H9 (cell line): ENCODE measurements at regions not wholly inside any gene's neighbourhood (a gene's known extent, or its start where the extent isn't known, plus 50 kb on each side); places are given as distances from the start of the nearest gene placed in this dataset.

Source experiments
- DNase-seq: peaks from one replicate; pipeline ENCODE4 v3.0.0-alpha.2; 2017
- H2AFZ ChIP-seq: one replicate; pipeline ENCODE4 v1.6.1; 2013; ENCODE audit warnings: mild to moderate bottlenecking, low read length, control low read depth, moderate library complexity
- H2AK5ac ChIP-seq: 2 replicates; pipeline ENCODE4 v1.6.1; 2013; ENCODE audit warnings: low read length, control low read depth, mixed read lengths; ENCODE audit not compliant: insufficient read length
- H2BK120ac ChIP-seq: one replicate; pipeline ENCODE4 v1.6.1; 2013; ENCODE audit warnings: low read depth, mild to moderate bottlenecking, low read length, control low read depth, inconsistent platforms; ENCODE audit not compliant: poor library complexity, severe bottlenecking
- H2BK12ac ChIP-seq: 2 replicates; pipeline ENCODE4 v1.6.1; 2013; ENCODE audit warnings: low read length, control low read depth, mixed read lengths, low read depth; ENCODE audit not compliant: insufficient read length
- H2BK15ac ChIP-seq: 2 replicates; pipeline ENCODE4 v1.6.1; 2013; ENCODE audit warnings: low read depth, low read length, control low read depth
- H2BK20ac ChIP-seq: one replicate; pipeline ENCODE4 v1.6.1; 2013; ENCODE audit warnings: low read depth, mild to moderate bottlenecking, low read length, control low read depth, inconsistent platforms; ENCODE audit not compliant: poor library complexity, severe bottlenecking
- H2BK5ac ChIP-seq: 2 replicates; pipeline ENCODE4 v1.6.1; 2013; ENCODE audit warnings: low read length, control low read depth, mixed read lengths; ENCODE audit not compliant: insufficient read length
- H3K14ac ChIP-seq: 2 replicates; pipeline ENCODE4 v1.6.1; 2013; ENCODE audit warnings: low read length, control low read depth; ENCODE audit not compliant: insufficient read depth
- H3K18ac ChIP-seq: 2 replicates; pipeline ENCODE4 v1.6.1; 2013; ENCODE audit warnings: low read depth, mild to moderate bottlenecking, mixed read lengths, low read length, control low read depth; ENCODE audit not compliant: insufficient read length
- H3K23ac ChIP-seq: 2 replicates; pipeline ENCODE4 v1.6.1; 2013; ENCODE audit warnings: low read length, control low read depth, mixed read lengths, low read depth; ENCODE audit not compliant: insufficient read length
- H3K23me2 ChIP-seq: 2 replicates; pipeline ENCODE4 v1.6.1; 2013; ENCODE audit warnings: low read depth, mild to moderate bottlenecking, mixed read lengths, low read length, control low read depth; ENCODE audit not compliant: insufficient read length, poor library complexity, severe bottlenecking
- H3K27ac ChIP-seq: 2 replicates; pipeline ENCODE4 v1.5.1; 2013; ENCODE audit warnings: low read length, control low read depth, mixed read lengths, low read depth; ENCODE audit not compliant: insufficient read length
- H3K27me3 ChIP-seq: 2 replicates; pipeline ENCODE4 v1.6.1; 2013; ENCODE audit warnings: low read length, control low read depth, inconsistent platforms; ENCODE audit not compliant: insufficient read depth
- H3K4ac ChIP-seq: 2 replicates; pipeline ENCODE4 v1.6.1; 2013; ENCODE audit warnings: low read depth, mild to moderate bottlenecking, control low read depth, inconsistent platforms, low read length, moderate library complexity
- H3K4me1 ChIP-seq: 2 replicates; pipeline ENCODE4 v1.6.1; 2013; ENCODE audit warnings: low read length, control low read depth, inconsistent platforms; ENCODE audit not compliant: insufficient read depth
- H3K4me2 ChIP-seq: 2 replicates; pipeline ENCODE4 v1.6.1; 2013; ENCODE audit warnings: low read length, control low read depth, mixed read lengths; ENCODE audit not compliant: insufficient read length, insufficient read depth
- H3K56ac ChIP-seq: 2 replicates; pipeline ENCODE4 v1.6.1; 2013; ENCODE audit warnings: low read depth, mild to moderate bottlenecking, mixed read lengths, low read length, control low read depth; ENCODE audit not compliant: insufficient read length
- H3K79me1 ChIP-seq: 2 replicates; pipeline ENCODE4 v1.6.1; 2013; ENCODE audit warnings: low read depth, mild to moderate bottlenecking, moderate library complexity, low read length, control low read depth, inconsistent platforms; ENCODE audit not compliant: insufficient read depth, poor library complexity, severe bottlenecking
- H3K79me2 ChIP-seq: 2 replicates; pipeline ENCODE4 v1.6.1; 2013; ENCODE audit warnings: low read length, control low read depth, inconsistent platforms; ENCODE audit not compliant: insufficient read depth
- H3K9ac ChIP-seq: 2 replicates; pipeline ENCODE4 v1.6.1; 2013; ENCODE audit warnings: low read length, control low read depth, mixed read lengths; ENCODE audit not compliant: insufficient read length; ENCODE audit errors: extremely low read depth
- H3K9me3 ChIP-seq: one replicate; pipeline ENCODE4 v1.6.1; 2013; ENCODE audit warnings: low read depth, low read length, inconsistent platforms; ENCODE audit not compliant: control insufficient read depth
- H3T11ph ChIP-seq: one replicate; pipeline ENCODE4 v1.6.1; 2013; ENCODE audit warnings: mild to moderate bottlenecking, low read length, control low read depth, inconsistent platforms
- H4K20me1 ChIP-seq: one replicate; pipeline ENCODE4 v1.6.1; 2013; ENCODE audit not compliant: control insufficient read depth, insufficient read length, insufficient read depth
- H4K5ac ChIP-seq: 2 replicates; pipeline ENCODE4 v1.6.1; 2013; ENCODE audit warnings: low read depth, mild to moderate bottlenecking, mixed read lengths, low read length, control low read depth; ENCODE audit not compliant: insufficient read length
- H4K8ac ChIP-seq: replicated peaks from 2 replicates; pipeline ENCODE4 v1.6.1; 2013; ENCODE audit warnings: low read length, control low read depth, mixed read lengths, low read depth; ENCODE audit not compliant: insufficient read length
- H4K91ac ChIP-seq: 2 replicates; pipeline ENCODE4 v1.6.1; 2013; ENCODE audit warnings: low read depth, mild to moderate bottlenecking, moderate library complexity, mixed read lengths, low read length, control low read depth; ENCODE audit not compliant: insufficient read length
- H3K27ac Mint-ChIP-seq, 3 experiments: 2 replicates in 2 of 3; 3 replicates in 1 of 3; pipeline ENCODE4 v1.8.0; 2020 to 2021; ENCODE audit warnings: mixed read lengths in 3 of 3, mild to moderate bottlenecking in 1 of 3, moderate library complexity in 1 of 3
- H3K27me3 Mint-ChIP-seq: 2 replicates; pipeline ENCODE4 v1.8.0; 2021; ENCODE audit warnings: low read depth, mild to moderate bottlenecking, moderate library complexity, mixed read lengths
- H3K36me3 Mint-ChIP-seq, 3 experiments: 2 replicates in 2 of 3; 3 replicates in 1 of 3; pipeline ENCODE4 v1.8.0; 2020 to 2021; ENCODE audit warnings: low read depth in 3 of 3, mixed read lengths in 3 of 3; ENCODE audit not compliant: insufficient read depth in 1 of 3
- H3K4me1 Mint-ChIP-seq, 2 experiments: 2 replicates each; pipeline ENCODE4 v1.8.0; 2020; ENCODE audit warnings: mixed read lengths in 2 of 2
- H3K4me3 Mint-ChIP-seq, 2 experiments: 2 replicates in 1 of 2; 3 replicates in 1 of 2; pipeline ENCODE4 v1.8.0; 2020 to 2021; ENCODE audit warnings: mild to moderate bottlenecking in 2 of 2, mixed read lengths in 2 of 2, moderate library complexity in 1 of 2
- H3K9me3 Mint-ChIP-seq, 2 experiments: 2 replicates in 1 of 2; 3 replicates in 1 of 2; pipeline ENCODE4 v1.8.0; 2020; ENCODE audit warnings: mild to moderate bottlenecking in 2 of 2, mixed read lengths in 2 of 2, moderate library complexity in 1 of 2
- WGBS: extraction: QIAGEN DNeasy Blood & Tissue Kit; methylation state at CpG from one replicate; pipeline ENCODE4 v1.1.7; 2013; ENCODE audit warnings: missing lambda C conversion rate, low lambda C conversion rate, mixed read lengths; ENCODE audit not compliant: insufficient read length; ENCODE audit errors: extremely low coverage; 5-methylcytosine and 5-hydroxymethylcytosine counted together
- TF ChIP-seq, protein P1 (sequence below): fragments of 200-600 bp; sonication (generic); conservative IDR thresholded peaks from 3 replicates; pipeline ENCODE4 v1.8.0; 2021; ENCODE audit warnings: antibody characterized with exemption, mild to moderate bottlenecking

DNA sequence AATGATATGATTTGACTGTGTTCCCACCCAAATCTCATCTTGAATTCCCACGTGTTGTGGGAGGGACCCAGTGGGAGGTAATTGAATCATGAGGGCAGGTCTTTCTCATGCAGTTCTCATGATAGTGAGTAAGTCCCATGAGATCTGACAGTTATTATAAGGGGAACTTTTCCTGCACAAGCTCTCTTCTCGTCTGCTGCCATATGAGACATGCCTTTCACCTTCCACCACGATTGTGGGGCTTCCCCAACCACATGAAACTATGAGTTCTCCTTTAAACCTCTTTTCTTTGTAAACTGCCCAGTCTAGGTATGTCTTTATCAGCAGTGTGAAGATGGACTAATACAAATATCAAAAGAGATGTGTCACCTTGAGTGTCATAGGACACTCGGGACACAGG is 502.7 kb upstream of the PODXL start:
- H2AFZ ChIP-seq: no peak overlapping the region
- no peaks in the 10 kb centered on the region for H3K4me1 ChIP-seq
- H2BK12ac ChIP-seq: no peak overlapping the region
- peaks cover 10 to 13% of the 10 kb centered on the region in 2 experiments; a peak in 4 of 5 replicates for H3K9me3 Mint-ChIP-seq
- no peaks in the 10 kb centered on the region for H3K27me3 ChIP-seq
- no peak overlapping the region for H3K27ac ChIP-seq
- no peak overlapping the region for H2BK15ac ChIP-seq
- H3K4ac ChIP-seq: no peak overlapping the region
- no peak overlapping the region for H2AK5ac ChIP-seq
- H3K23me2 ChIP-seq: no peaks in the 10 kb centered on the region
- no peak overlapping the region for H3K23ac ChIP-seq
- H3K9ac ChIP-seq: no peak overlapping the region
- H3K4me1 Mint-ChIP-seq: no peaks in the 10 kb centered on the region
- H3K27me3 Mint-ChIP-seq: peaks cover 1% of the 10 kb centered on the region; the same call in 1 of the 2 replicates
- no peaks in the 10 kb centered on the region for H3K79me1 ChIP-seq
- no peak for DNase-seq
- no peak overlapping the region for H3K4me3 Mint-ChIP-seq
- WGBS: no CpG with 5 or more reads among the region's 4 CpGs
- peaks cover 0 to 16% (median 5%) of the 10 kb centered on the region in 3 experiments; a peak in 4 of 7 replicates for H3K36me3 Mint-ChIP-seq
- TF ChIP-seq, protein P1, sequence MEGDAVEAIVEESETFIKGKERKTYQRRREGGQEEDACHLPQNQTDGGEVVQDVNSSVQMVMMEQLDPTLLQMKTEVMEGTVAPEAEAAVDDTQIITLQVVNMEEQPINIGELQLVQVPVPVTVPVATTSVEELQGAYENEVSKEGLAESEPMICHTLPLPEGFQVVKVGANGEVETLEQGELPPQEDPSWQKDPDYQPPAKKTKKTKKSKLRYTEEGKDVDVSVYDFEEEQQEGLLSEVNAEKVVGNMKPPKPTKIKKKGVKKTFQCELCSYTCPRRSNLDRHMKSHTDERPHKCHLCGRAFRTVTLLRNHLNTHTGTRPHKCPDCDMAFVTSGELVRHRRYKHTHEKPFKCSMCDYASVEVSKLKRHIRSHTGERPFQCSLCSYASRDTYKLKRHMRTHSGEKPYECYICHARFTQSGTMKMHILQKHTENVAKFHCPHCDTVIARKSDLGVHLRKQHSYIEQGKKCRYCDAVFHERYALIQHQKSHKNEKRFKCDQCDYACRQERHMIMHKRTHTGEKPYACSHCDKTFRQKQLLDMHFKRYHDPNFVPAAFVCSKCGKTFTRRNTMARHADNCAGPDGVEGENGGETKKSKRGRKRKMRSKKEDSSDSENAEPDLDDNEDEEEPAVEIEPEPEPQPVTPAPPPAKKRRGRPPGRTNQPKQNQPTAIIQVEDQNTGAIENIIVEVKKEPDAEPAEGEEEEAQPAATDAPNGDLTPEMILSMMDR: no peak
- H2BK5ac ChIP-seq: no peak overlapping the region
- no peaks in the 10 kb centered on the region for H3K9me3 ChIP-seq
- no peak overlapping the region for H3T11ph ChIP-seq
- no peak overlapping the region for H3K14ac ChIP-seq
- H4K8ac ChIP-seq: no peak overlapping the region
- H3K79me2 ChIP-seq: no peaks in the 10 kb centered on the region
- H4K91ac ChIP-seq: no peak overlapping the region
- no peak overlapping the region for H3K27ac Mint-ChIP-seq
- no peak overlapping the region for H3K18ac ChIP-seq
- H3K4me2 ChIP-seq: no peak overlapping the region
- no peak overlapping the region for H2BK20ac ChIP-seq
- H2BK120ac ChIP-seq: no peak overlapping the region
- H4K5ac ChIP-seq: no peak overlapping the region
- H4K20me1 ChIP-seq: no peaks in the 10 kb centered on the region
- H3K56ac ChIP-seq: no peak overlapping the region
